ENCODE measurements at regions not wholly inside any gene's neighbourhood (a gene's known extent, or its start where the extent isn't known, plus 50 kb on each side); places are given as distances from the start of the nearest gene placed in this dataset.

DNA sequence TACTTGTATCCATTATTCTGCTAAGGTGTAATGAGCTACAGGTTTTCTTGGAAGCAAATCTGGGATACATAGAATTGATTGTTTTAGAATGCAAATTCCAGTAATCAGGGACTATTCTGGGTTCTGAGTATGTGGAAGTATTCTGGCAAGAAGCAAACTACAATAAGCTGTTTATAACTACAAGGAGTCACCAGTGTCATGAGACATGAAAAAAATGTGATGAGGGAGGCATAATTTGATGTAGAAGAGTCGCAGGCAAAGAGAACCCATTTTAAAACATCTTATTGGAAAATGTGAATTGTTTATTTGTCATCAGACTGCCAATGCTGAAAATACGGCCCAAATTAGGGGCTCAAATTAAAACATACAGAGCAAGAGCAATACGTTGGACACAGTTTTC is 321.8 kb upstream of the E2F7 start:
- Mint-ChIP-seq H3K4me1 (no peaks in the 10 kb centered on the region), H3K9me3 (peaks cover 3% of the 10 kb centered on the region), H3K4me3 (no peak overlapping the region), H3K27ac (no peak overlapping the region), H3K36me3 (ENCODE audit: low read depth) (no peaks in the 10 kb centered on the region), H3K27me3 (no peaks in the 10 kb centered on the region)
- DNase-seq (no peak), ATAC-seq (no peak)

DNA sequence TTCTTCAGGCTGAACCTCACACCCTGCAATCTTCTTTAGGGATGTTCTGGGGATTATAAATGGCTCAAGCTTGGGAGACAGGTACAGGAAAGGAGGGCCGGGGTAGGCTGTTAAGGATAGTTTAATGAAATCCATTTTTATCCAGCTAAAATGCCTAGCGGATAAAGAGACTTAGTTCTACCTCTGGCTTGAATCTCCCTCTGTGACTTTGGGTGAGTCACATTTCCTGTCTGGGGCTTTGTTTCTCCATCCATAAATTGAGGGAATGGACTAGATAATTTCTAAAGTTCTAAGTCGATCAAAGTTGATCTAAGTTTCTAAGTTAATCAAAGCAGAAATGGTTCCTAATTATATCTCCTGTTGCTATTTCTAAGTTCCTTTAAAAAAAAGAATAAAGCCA is 319.6 kb upstream of the E2F7 start:
- no peaks in the 10 kb centered on the region for H3K27me3 Mint-ChIP-seq
- H3K36me3 Mint-ChIP-seq (ENCODE audit: low read depth): no peaks in the 10 kb centered on the region
- DNase-seq (no peak), ATAC-seq (no peak)
- no peak overlapping the region for H3K4me3 Mint-ChIP-seq
- no peaks in the 10 kb centered on the region for H3K4me1 Mint-ChIP-seq
- H3K9me3 Mint-ChIP-seq: peaks cover 3% of the 10 kb centered on the region
- H3K27ac Mint-ChIP-seq: no peak overlapping the region

DNA sequence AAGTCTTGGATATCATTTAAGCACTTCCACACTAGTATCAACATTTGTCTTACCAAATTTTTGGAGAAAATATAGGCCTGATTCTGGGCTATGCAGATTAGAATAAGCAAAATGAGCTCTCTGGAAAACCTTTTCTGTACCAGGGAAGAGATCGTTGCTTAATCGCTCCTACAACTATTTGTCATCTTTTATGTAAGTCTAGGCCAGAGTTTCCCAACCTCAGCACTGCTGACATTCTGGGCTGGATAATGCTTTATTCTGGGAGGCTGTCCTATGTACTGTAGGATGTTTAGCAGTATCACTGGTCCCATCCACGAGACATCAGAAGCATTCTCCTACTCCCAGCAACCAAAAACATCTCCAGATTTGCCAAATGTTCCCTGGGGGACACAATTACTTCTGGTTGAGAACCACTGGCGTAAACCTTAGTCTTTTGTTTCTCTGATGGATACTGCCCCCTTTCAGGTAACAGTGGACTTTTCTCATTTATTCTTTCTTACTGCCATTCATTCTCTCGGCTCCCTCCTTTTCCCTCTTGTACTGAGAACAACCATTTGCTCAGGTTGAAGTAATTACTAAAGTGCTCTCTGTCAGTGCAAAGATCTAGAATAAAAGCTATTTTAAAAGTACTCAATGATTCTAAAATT is 316.9 kb upstream of the E2F7 start:
- H3K36me3 Mint-ChIP-seq (ENCODE audit: low read depth): no peaks in the 10 kb centered on the region
- no peaks in the 10 kb centered on the region for H3K27me3 Mint-ChIP-seq
- DNase-seq (no peak), ATAC-seq (no peak)
- H3K4me3 Mint-ChIP-seq: no peak overlapping the region
- no peak overlapping the region for H3K27ac Mint-ChIP-seq
- peaks cover 3% of the 10 kb centered on the region for H3K9me3 Mint-ChIP-seq
- H3K4me1 Mint-ChIP-seq: no peaks in the 10 kb centered on the region

DNA sequence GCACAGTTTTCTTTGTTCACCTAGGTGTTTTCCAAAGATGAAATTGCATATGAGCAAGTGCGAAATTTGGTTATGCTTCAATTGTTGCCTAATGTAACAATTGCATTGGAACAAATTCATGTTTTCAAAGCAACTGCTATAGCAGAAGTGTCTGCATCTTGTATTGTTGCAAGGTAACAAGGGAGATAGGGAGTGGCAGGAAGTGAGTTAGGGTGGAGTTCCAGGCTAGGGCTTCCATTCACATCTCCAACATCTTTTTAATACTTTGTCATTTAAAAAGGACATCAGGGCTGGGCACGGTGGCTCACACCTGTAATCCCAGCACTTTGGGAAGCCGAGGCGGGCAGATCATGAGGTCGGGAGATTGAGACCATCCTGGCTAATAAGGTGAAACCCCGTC is 312.3 kb upstream of the E2F7 start:
- no peaks in the 10 kb centered on the region for H3K36me3 Mint-ChIP-seq (ENCODE audit: low read depth)
- DNase-seq: no peak
- H3K27ac Mint-ChIP-seq: no peak overlapping the region

DNA sequence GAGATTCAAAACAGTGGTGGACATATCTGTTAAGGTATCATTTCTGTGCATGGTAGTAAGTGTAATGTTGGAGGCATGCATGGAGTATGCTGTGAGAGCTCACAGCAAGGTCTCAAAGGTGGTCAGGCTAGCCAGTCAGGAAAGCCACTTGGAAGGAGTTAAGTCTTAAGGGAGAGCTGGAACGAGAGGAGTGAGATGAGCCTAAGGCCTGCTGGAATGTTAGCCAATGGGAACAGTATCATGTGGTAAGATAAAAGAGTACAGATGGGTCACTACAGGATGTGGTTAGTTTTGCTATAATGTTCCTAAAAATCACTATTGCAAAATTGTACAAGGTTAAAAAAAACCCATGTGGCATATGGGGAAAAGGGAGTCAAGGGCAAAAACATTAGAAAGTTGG is 311.7 kb upstream of the E2F7 start:
- no peaks in the 10 kb centered on the region for H3K4me1 Mint-ChIP-seq
- H3K36me3 Mint-ChIP-seq (ENCODE audit: low read depth): no peaks in the 10 kb centered on the region
- H3K27me3 Mint-ChIP-seq: no peaks in the 10 kb centered on the region
- no peak overlapping the region for H3K4me3 Mint-ChIP-seq
- no peak overlapping the region for H3K27ac Mint-ChIP-seq
- no peak for DNase-seq
- no peak for ATAC-seq
- peaks cover 3% of the 10 kb centered on the region for H3K9me3 Mint-ChIP-seq

More for the DNA sequence above, 312.3 kb upstream of the E2F7 start:
- no peaks in the 10 kb centered on the region for H3K27me3 Mint-ChIP-seq
- no peak overlapping the region for H3K4me3 Mint-ChIP-seq
- no peaks in the 10 kb centered on the region for H3K4me1 Mint-ChIP-seq
- no peak for ATAC-seq
- H3K9me3 Mint-ChIP-seq: peaks cover 3% of the 10 kb centered on the region

DNA sequence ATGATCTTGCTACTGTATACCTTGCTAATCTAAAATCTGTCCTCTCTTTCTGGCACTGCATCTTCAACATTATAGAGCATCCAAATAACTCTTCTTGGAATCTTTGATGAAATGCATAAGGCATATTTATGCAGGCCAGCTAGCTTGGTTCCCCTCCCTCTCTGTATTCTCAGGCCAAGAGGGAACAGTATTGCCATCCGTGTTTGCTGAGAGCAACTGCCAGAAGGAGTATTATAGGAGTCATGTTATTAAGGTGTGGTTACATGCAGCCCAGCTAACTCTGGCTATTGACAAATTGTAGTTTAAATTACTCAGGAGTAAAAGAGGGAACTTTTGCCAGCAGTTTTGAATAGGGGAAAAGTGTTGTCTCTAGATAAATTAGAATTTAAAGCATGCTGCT is 309.3 kb upstream of the E2F7 start:
- Mint-ChIP-seq H3K4me1 (no peaks in the 10 kb centered on the region), H3K4me3 (no peak overlapping the region), H3K27me3 (peaks cover 1% of the 10 kb centered on the region), H3K27ac (no peak overlapping the region), H3K36me3 (ENCODE audit: low read depth) (no peaks in the 10 kb centered on the region), H3K9me3 (peaks cover 3% of the 10 kb centered on the region)
- DNase-seq: no peak
- no peak for ATAC-seq

DNA sequence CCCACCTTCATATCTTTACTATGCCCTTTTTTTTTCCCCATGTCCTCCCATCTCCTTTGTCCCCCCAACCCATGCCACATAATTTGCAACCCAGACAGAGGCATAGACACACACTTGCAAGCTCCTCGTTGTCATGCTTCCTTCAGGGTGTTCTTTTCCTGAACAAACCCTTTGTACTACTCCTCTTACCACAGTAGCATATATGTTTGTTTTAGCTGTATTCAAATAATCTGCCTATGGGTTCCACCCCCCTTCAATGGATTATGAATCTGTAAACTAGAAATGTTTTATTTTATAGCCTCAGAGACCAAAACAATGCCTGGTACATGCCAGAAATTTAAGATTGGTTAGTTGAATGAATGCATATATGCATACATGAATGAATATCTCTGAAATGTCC is 307.1 kb upstream of the E2F7 start:
- ATAC-seq (no peak), DNase-seq (no peak)
- H3K36me3 Mint-ChIP-seq (ENCODE audit: low read depth): no peaks in the 10 kb centered on the region
- no peak overlapping the region for H3K4me3 Mint-ChIP-seq
- no peak overlapping the region for H3K27ac Mint-ChIP-seq
- no peaks in the 10 kb centered on the region for H3K4me1 Mint-ChIP-seq
- no peaks in the 10 kb centered on the region for H3K9me3 Mint-ChIP-seq
- peaks cover 1% of the 10 kb centered on the region for H3K27me3 Mint-ChIP-seq

DNA sequence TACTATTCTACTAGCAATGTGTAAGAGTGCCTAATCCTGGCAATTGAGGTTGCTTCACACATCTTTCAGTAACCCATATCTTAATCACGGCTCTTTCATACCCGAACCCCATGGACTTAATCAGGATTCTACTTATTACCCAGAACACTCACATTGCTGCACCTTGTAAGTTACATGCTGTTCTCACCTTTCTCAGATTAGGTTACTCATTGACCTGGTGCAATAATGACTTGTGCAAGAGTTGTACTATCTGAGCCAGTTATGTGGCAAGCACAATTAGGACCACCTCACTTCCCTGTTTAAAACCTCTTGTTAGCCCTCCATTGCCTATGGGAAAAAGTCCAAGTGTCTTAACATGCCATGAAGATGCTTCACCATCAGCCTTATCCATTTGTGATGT is 306.7 kb upstream of the E2F7 start:
- Mint-ChIP-seq H3K4me3 (no peak overlapping the region), H3K27ac (no peak overlapping the region), H3K4me1 (no peaks in the 10 kb centered on the region), H3K9me3 (no peaks in the 10 kb centered on the region), H3K36me3 (ENCODE audit: low read depth) (no peaks in the 10 kb centered on the region), H3K27me3 (peaks cover 1% of the 10 kb centered on the region)
- ATAC-seq (no peak), DNase-seq (no peak)

DNA sequence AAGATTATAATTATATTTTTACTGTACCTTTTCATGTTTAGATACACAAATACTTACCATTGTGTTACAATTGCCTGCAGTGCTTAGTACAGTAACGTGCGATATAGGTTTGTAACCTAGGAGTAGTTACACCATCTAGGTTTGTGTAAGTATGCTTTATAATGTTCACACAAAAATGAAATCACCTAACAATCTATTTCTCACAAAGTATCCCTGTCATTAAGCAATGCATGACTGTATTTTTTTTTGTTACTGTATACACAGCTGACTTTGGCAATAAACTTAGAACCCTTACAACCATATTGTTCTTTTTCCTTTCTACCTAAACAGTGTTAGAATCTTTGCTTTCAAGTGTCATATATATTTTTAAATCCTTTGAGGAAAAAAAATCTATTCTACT is 303.0 kb upstream of the E2F7 start:
- Mint-ChIP-seq H3K4me3 (no peak overlapping the region), H3K27me3 (peaks cover 1% of the 10 kb centered on the region), H3K9me3 (no peaks in the 10 kb centered on the region), H3K27ac (no peak overlapping the region), H3K4me1 (no peaks in the 10 kb centered on the region), H3K36me3 (ENCODE audit: low read depth) (no peaks in the 10 kb centered on the region)
- ATAC-seq (no peak), DNase-seq (no peak)

DNA sequence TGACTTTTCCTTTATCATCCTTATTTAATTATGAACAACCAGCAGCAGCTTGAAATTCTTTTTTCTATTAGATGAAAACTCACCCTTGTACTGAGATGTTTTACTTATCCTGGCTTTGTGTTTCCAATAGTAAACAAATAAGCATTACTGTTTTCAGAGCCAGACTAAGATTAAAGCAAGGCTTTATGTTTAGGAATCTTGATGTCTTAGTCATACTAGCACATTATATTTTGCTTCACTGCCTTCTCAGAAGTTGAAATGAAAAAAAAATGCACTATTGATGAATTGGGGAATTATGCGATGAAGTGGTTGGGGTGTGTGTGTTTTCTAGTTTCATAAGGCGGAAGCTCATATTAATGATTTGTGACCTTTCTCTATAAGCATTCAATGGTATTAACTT is 301.2 kb upstream of the E2F7 start:
- no peaks in the 10 kb centered on the region for H3K4me1 Mint-ChIP-seq
- no peak overlapping the region for H3K4me3 Mint-ChIP-seq
- ATAC-seq (no peak), DNase-seq (no peak)
- peaks cover 1% of the 10 kb centered on the region for H3K27me3 Mint-ChIP-seq
- H3K27ac Mint-ChIP-seq: no peak overlapping the region
- H3K36me3 Mint-ChIP-seq (ENCODE audit: low read depth): no peaks in the 10 kb centered on the region
- H3K9me3 Mint-ChIP-seq: no peaks in the 10 kb centered on the region

DNA sequence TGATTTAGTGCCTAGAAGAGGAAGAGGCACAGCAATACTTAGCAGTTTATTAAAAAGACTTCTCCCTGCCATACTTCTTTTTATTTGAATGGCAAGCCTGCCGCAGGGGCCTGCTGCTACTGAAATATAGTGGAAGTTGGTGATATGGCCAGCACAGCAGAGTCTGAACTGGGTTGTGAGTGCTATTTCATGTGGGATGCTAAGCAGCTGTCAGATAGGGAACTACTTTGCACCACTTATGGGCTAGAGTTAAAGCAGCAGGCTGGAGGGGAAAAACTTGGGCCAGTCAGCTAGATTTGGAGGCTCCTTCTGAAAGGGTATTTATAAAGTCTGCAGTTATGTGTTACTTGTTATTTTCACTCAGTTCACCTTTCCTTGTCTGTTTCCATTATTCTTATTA is 299.0 kb upstream of the E2F7 start:
- Mint-ChIP-seq H3K27me3 (no peaks in the 10 kb centered on the region), H3K36me3 (ENCODE audit: low read depth) (no peaks in the 10 kb centered on the region), H3K9me3 (no peaks in the 10 kb centered on the region), H3K4me3 (no peak overlapping the region), H3K4me1 (no peaks in the 10 kb centered on the region), H3K27ac (no peak overlapping the region)
- DNase-seq (no peak), ATAC-seq (no peak)

DNA sequence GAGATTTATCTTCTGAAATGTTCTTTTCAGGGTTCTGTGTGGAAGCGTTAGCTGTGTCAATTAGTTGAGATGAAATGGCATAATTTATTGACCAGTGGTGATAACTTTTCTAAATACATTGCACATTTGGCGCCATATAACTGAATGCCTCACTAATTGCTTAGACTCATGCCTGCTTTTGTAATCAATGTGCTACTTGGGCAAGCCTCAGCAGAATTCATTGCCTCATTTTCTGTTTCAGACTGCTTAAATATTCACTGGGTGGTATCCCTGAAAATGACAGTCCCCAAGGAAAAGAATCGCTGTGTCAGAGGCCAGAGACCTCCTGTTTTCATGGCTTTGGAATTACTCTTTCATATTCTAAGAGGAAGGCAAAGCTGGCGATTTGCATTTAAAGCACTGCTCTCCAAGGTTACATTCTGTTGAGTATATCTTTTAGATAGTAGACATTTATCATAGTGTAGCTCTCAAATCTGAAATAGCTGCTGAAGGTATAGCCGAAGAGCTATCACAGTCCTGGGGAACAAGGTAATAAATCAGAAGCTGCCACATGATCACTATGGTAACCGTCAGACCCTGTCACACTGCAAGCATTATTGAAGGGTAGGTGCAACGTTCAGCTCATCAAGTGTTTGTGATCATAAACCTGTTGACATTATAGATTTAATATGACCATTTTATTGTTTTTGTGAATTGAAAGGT is 297.3 kb upstream of the E2F7 start:
- H3K9me3 Mint-ChIP-seq: no peaks in the 10 kb centered on the region
- ATAC-seq: no peak
- H3K36me3 Mint-ChIP-seq (ENCODE audit: low read depth): no peaks in the 10 kb centered on the region
- H3K27ac Mint-ChIP-seq: no peak overlapping the region
- H3K4me3 Mint-ChIP-seq: no peak overlapping the region
- no peaks in the 10 kb centered on the region for H3K4me1 Mint-ChIP-seq
- no peaks in the 10 kb centered on the region for H3K27me3 Mint-ChIP-seq
- DNase-seq: no peak

DNA sequence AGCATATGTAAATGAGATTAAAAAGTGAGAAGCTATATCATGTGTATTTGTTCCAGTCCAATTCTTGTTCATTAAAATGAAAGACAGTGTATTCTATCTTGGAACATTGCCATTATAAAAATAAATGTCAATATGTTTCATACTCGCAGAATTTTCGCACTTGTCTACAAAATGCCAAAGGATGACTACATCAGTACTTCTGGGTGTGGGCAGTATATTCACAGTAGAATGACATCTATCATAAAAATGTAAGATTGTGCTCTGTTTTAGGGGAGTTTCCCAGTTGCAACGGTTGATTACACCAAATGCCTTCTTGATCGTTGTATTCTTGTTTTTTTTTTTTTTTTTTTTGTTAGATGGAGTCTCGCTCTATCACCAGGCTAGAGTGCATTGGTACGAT is 292.3 kb upstream of the E2F7 start:
- peaks cover 3% of the 10 kb centered on the region for H3K9me3 Mint-ChIP-seq
- H3K27ac Mint-ChIP-seq: no peak overlapping the region
- DNase-seq (no peak), ATAC-seq (no peak)
- H3K27me3 Mint-ChIP-seq: no peaks in the 10 kb centered on the region
- no peaks in the 10 kb centered on the region for H3K36me3 Mint-ChIP-seq (ENCODE audit: low read depth)
- no peak overlapping the region for H3K4me3 Mint-ChIP-seq
- H3K4me1 Mint-ChIP-seq: no peaks in the 10 kb centered on the region

DNA sequence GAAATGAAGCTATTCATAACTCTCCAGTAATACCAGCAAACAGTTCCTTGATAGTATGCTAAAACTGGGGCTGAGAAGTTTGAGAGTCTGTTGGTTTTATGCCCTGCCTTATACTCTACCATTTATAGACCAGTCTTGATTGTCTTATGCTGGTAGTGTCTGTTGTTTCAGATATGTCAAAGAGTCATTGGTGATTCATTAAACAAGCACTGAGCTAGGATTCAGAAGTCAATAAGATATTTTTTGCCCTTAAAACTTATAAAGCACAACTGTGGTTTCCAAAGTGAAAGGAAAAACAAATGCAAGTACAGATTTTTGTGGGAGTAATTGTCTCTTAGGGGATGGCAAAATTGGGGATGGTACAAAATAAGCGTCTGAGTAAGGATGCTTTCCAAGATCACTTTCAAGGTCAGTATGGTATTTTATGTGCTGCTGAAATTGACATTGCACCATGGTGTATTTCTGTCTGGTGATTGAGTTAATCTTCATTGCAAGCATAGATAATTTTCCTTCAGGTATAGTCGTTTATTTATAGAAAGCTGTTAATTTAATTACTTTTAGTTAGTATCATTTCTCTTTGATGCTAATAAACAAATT is 289.5 kb upstream of the E2F7 start:
- no peaks in the 10 kb centered on the region for H3K27me3 Mint-ChIP-seq
- DNase-seq: no peak
- H3K27ac Mint-ChIP-seq: no peak overlapping the region
- H3K9me3 Mint-ChIP-seq: peaks cover 3% of the 10 kb centered on the region
- ATAC-seq: no peak
- no peaks in the 10 kb centered on the region for H3K36me3 Mint-ChIP-seq (ENCODE audit: low read depth)
- no peak overlapping the region for H3K4me3 Mint-ChIP-seq
- no peaks in the 10 kb centered on the region for H3K4me1 Mint-ChIP-seq

DNA sequence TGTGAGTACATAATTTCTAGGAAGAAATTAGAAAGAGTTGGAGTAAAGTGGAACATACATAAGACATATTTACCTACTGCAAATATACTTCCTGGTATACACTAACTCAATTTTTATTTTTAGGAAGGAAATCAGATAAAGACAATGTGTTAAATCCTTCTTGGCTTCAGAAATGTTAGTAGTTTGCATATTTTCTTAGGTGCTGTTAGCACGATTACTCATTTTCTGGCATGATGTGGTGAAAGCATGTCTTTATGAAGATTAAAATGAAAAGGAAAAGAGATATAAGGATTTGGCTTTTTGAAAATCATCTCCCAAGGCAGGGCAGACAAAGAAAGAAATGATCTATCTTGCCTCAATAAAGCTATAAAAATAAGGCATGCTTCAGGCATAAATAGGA is 287.6 kb upstream of the E2F7 start:
- no peak overlapping the region for H3K4me3 Mint-ChIP-seq
- DNase-seq: no peak
- H3K27me3 Mint-ChIP-seq: no peaks in the 10 kb centered on the region
- no peak for ATAC-seq
- H3K9me3 Mint-ChIP-seq: peaks cover 3% of the 10 kb centered on the region
- H3K27ac Mint-ChIP-seq: no peak overlapping the region
- H3K4me1 Mint-ChIP-seq: no peaks in the 10 kb centered on the region
- no peaks in the 10 kb centered on the region for H3K36me3 Mint-ChIP-seq (ENCODE audit: low read depth)
